ENCODE measurements at regions not wholly inside any gene's neighbourhood (a gene's known extent, or its start where the extent isn't known, plus 50 kb on each side); places are given as distances from the start of the nearest gene placed in this dataset.

DNA sequence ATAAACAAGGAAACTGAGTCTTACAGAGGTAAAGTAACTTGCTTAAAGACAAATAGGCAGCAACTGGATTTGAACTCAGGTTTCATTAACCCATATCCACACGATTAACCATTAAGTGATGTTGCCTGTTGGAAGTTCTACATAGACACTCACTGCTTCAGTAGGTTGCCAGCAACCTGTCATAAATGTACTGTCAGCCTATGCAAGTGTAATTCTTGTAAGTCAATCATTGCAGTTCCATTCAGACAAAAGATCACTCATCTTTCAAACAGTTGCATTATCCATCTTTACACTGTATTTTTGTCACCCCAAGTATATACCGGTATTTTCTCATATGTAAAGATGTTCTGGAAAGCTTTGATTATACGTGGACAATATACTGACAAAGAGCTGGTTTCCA lies 676.9 kb upstream of the PCDH20 start:
- TF ChIP-seq CTCF (conservative IDR thresholded peaks at IDR 0.05) = no peak
- no peak for TF ChIP-seq ZFX (IDR thresholded peaks at IDR 0.05)

Data from C4-2B (cell line).